ENCODE measurements at regions not wholly inside any gene's neighbourhood (a gene's known extent, or its start where the extent isn't known, plus 50 kb on each side); places are given as distances from the start of the nearest gene placed in this dataset.

- H3K27ac Mint-ChIP-seq: no peak overlapping the region
- ATAC-seq (no peak), DNase-seq (peak; percentile 11)
- CTCF ChIA-PET: no interaction called here
- H3K36me3 Mint-ChIP-seq: no peaks in the 10 kb centered on the region
- H3K4me3 Mint-ChIP-seq: no peak overlapping the region
- H3K27me3 Mint-ChIP-seq: peaks cover 48% of the 10 kb centered on the region
- H3K9me3 Mint-ChIP-seq (ENCODE audit: low read depth): no peaks in the 10 kb centered on the region
- H3K4me1 Mint-ChIP-seq: no peaks in the 10 kb centered on the region
These were observed 54.6 kb upstream of the CSF3R start for GRCh38 chr1:36537190-36537768.

DNA sequence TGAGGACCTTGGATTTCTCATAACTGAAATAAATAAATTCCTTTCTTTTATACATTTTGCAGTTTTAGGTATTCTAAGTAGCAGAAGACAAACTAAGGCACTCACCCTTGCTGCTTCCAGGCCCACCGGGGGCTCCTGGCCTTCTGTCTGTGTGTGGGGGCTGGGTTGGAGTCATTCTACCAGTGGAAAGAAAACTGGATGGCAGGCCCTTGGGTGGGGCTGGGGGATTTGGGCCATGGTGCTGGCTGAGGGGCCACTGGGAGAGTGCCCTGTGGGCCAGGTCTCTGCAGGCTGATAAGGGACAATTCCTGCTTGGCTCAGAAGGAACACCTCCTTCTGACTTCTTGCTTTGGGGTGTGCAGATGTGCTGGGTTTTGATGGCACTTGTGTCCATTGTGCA, 54.0 kb upstream of the CSF3R start:
- Mint-ChIP-seq H3K27me3 (peaks cover 49% of the 10 kb centered on the region), H3K4me3 (no peak overlapping the region), H3K27ac (no peak overlapping the region), H3K9me3 (ENCODE audit: low read depth) (no peaks in the 10 kb centered on the region), H3K36me3 (no peaks in the 10 kb centered on the region), H3K4me1 (no peaks in the 10 kb centered on the region)
- DNase-seq (peak; percentile 26), ATAC-seq (no peak)
- CTCF ChIA-PET: no interaction called here

DNA sequence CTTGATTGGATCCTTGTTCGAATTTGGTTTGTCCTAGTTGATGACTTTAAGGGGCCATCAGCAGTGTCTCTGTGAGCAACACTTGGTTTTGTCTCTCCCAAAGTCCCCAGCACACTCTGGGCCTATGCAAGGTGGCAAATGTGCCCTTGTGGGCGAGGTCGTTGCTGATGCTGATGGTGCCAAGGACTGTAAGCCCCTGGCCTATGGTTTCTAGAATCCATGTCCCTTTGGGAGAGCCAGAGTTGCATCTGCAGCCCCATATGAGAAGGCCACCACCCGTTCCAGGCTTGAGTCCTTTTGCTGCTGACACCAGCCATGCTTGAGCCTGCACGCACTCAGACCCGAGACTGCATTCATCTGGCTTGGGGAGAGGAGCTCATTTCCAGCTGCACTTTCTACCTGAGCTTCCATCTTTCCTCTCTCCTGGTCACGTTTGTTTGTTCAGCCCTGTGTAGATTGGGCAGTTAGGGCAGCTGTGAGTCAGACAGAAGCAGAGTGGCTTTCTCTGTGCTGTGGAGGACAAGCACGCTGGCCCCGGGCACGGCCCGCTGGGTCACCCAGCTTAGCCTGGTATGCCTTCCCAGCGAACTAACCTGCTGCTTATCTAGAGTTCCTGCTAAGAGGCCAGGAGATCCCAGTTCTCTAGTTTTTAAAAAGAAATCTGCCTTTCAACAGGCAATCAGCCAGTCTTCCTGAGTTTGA, 52.1 kb upstream of the CSF3R start:
- CTCF ChIA-PET: interaction anchor here (2.1 kb wide), 1 partner anchor 19 kb away, joined by 13 read pairs; no protein-coding TSS in a partner anchor
- no peak for ATAC-seq
- Mint-ChIP-seq H3K9me3 (ENCODE audit: low read depth) (no peaks in the 10 kb centered on the region), H3K27ac (no peak overlapping the region), H3K36me3 (no peaks in the 10 kb centered on the region), H3K27me3 (peaks cover 46% of the 10 kb centered on the region), H3K4me3 (no peak overlapping the region), H3K4me1 (no peaks in the 10 kb centered on the region)
- DNase-seq: peak; percentile 32

DNA sequence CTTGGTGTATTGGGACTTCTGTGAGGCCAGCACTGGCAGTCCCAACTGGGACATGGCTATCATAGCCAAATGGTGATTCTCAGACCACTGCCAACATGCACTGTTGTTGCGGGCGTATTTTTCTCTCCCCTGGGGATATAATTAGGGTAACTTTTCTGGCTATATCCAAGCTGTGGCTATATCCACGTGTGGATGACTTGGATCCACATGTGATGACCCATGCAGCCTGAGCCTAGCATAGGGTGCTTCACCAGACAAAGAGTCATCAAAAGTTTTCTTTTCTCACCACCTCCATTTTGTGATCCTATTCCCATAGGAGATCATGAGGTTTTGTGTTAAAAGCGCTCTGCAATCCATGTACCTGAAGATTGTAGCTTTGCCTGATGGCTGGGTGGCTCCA, 51.2 kb upstream of the CSF3R start:
- H3K36me3 Mint-ChIP-seq: no peaks in the 10 kb centered on the region
- CTCF ChIA-PET: interaction anchor here (1.1 to 2.1 kb wide), 2 partner anchors 18 to 28 kb away, joined by 3 to 13 read pairs; no protein-coding TSS in a partner anchor
- peak; percentile 34 for DNase-seq

GRCh38 chr1:36532810-36533401, 50.2 kb upstream of the CSF3R start:
- ATAC-seq (no peak), DNase-seq (no peak)
- Mint-ChIP-seq H3K4me3 (no peak overlapping the region), H3K27ac (no peak overlapping the region), H3K9me3 (ENCODE audit: low read depth) (no peaks in the 10 kb centered on the region), H3K4me1 (no peaks in the 10 kb centered on the region), H3K36me3 (no peaks in the 10 kb centered on the region), H3K27me3 (peaks cover 41% of the 10 kb centered on the region)
- CTCF ChIA-PET: interaction anchor here (2.1 kb wide), 1 partner anchor 17 kb away, joined by 13 read pairs; no protein-coding TSS in a partner anchor

More for the DNA sequence above, 51.2 kb upstream of the CSF3R start:
- H3K9me3 Mint-ChIP-seq (ENCODE audit: low read depth): no peaks in the 10 kb centered on the region
- no peaks in the 10 kb centered on the region for H3K4me1 Mint-ChIP-seq
- no peak for ATAC-seq
- H3K27ac Mint-ChIP-seq: no peak overlapping the region
- H3K27me3 Mint-ChIP-seq: peaks cover 43% of the 10 kb centered on the region
- no peak overlapping the region for H3K4me3 Mint-ChIP-seq
